SK-N-MC (cell line): ENCODE measurements at regions not wholly inside any gene's neighbourhood (a gene's known extent, or its start where the extent isn't known, plus 50 kb on each side); places are given as distances from the start of the nearest gene placed in this dataset.

Source experiments
- EZH2 ChIP-seq: fragments of 200-600 bp; sonication (generic); IDR thresholded peaks from one replicate; pipeline ENCODE4 v1.6.1; 2017; ENCODE audit warnings: antibody characterized with exemption
- POLR2AphosphoS5 ChIP-seq: IDR thresholded peaks from 2 replicates; pipeline ENCODE4 v1.6.1; 2012; ENCODE audit warnings: mild to moderate bottlenecking, low read depth, low read length, borderline replicate concordance

GRCh38 chr9:11962327-11962726 lies 730.9 kb upstream of the TYRP1 start:
- TF ChIP-seq POLR2AphosphoS5 (no peak), EZH2 (no peak)
